ENCODE measurements at regions not wholly inside any gene's neighbourhood (a gene's known extent, or its start where the extent isn't known, plus 50 kb on each side); places are given as distances from the start of the nearest gene placed in this dataset.

GRCh38 chr10:91021901-91022300, 101.0 kb upstream of the ANKRD1 start:
- TF ChIP-seq POLR2A (IDR thresholded peaks at IDR 0.05; ENCODE audit: low read depth, low read length) (no peak), POLR2AphosphoS5 (IDR thresholded peaks at IDR 0.05; ENCODE audit: low read depth, low read length) (no peak), TAF1 (IDR thresholded peaks at IDR 0.05; ENCODE audit: low read depth, low read length) (no peak), POU2F2 (IDR thresholded peaks at IDR 0.05; ENCODE audit: low read depth, low read length) (no peak)
